HPDE6-E6E7 (cell line): ENCODE measurements at regions not wholly inside any gene's neighbourhood (a gene's known extent, or its start where the extent isn't known, plus 50 kb on each side); places are given as distances from the start of the nearest gene placed in this dataset.

Source experiments
- DNase-seq: peaks from one replicate; pipeline ENCODE4 v3.0.0; 2011; ENCODE audit warnings: missing footprints; ENCODE audit errors: extremely low spot score

GRCh38 chr5:175243441-175243840 lies 200.5 kb downstream of the DRD1 start:
- no peak for DNase-seq

- DNase-seq, result no peak
Measured at GRCh38 chr5:175242207-175242606, 201.8 kb downstream of the DRD1 start.

- no peak for DNase-seq
Measured at GRCh38 chr5:175238326-175238725, 205.7 kb downstream of the DRD1 start.

- DNase-seq, result no peak
Measured at GRCh38 chr5:175236176-175236575, 207.8 kb downstream of the DRD1 start.

GRCh38 chr5:175235251-175235960 lies 208.6 kb downstream of the DRD1 start:
- no peak for DNase-seq

GRCh38 chr5:175230299-175230698 lies 213.7 kb downstream of the DRD1 start:
- DNase-seq, result no peak

GRCh38 chr5:175226506-175226905 lies 217.5 kb downstream of the DRD1 start:
- no peak for DNase-seq

- no peak for DNase-seq
Measured at GRCh38 chr5:175223291-175223690, 220.7 kb downstream of the DRD1 start.

- no peak for DNase-seq
Measured at GRCh38 chr5:175222621-175223020, 221.4 kb downstream of the DRD1 start.

GRCh38 chr5:175220549-175220948 lies 223.4 kb downstream of the DRD1 start:
- no peak for DNase-seq

GRCh38 chr5:175219366-175219765 lies 224.6 kb downstream of the DRD1 start:
- no peak for DNase-seq

GRCh38 chr5:175216991-175217390 lies 227.0 kb downstream of the DRD1 start:
- no peak for DNase-seq

GRCh38 chr5:175215906-175216305 lies 228.1 kb downstream of the DRD1 start:
- no peak for DNase-seq

GRCh38 chr5:175214152-175214551 lies 229.8 kb downstream of the DRD1 start:
- DNase-seq, result no peak

- DNase-seq, result no peak
Measured at GRCh38 chr5:175211956-175212756, 231.8 kb downstream of the DRD1 start.

- DNase-seq, result no peak
Measured at GRCh38 chr5:175207321-175208040, 236.5 kb downstream of the DRD1 start.

- no peak for DNase-seq
Measured at GRCh38 chr5:175206669-175207068, 237.3 kb downstream of the DRD1 start.

- DNase-seq, result no peak
Measured at GRCh38 chr5:175202463-175203068, 241.4 kb downstream of the DRD1 start.

- no peak for DNase-seq
Measured at GRCh38 chr5:175201393-175201792, 242.6 kb downstream of the DRD1 start.

- no peak for DNase-seq
Measured at GRCh38 chr5:175195698-175196656, 248.0 kb downstream of the DRD1 start.

- DNase-seq, result no peak
Measured at GRCh38 chr5:175181331-175181730, 262.7 kb downstream of the DRD1 start.
